Mesendoderm (in vitro differentiated cells): ENCODE measurements at regions not wholly inside any gene's neighbourhood (a gene's known extent, or its start where the extent isn't known, plus 50 kb on each side); places are given as distances from the start of the nearest gene placed in this dataset.
A peak's percentile ranks its signal among the peaks of the same experiment; 100 is the strongest.

Experiments
- DNase-seq: peaks from one replicate; pipeline ENCODE4 v3.0.0; 2013
- H2AK5ac ChIP-seq: 2 replicates; pipeline ENCODE4 v1.6.1; 2013; ENCODE audit warnings: low read length, inconsistent platforms
- H2BK120ac ChIP-seq: 2 replicates; pipeline ENCODE4 v1.6.1; 2013; ENCODE audit warnings: low read depth, mild to moderate bottlenecking, low read length, moderate library complexity, mixed read lengths
- H2BK15ac ChIP-seq: replicated peaks from 2 replicates; pipeline ENCODE4 v1.6.1; 2013; ENCODE audit warnings: low read depth, mild to moderate bottlenecking, moderate library complexity
- H2BK5ac ChIP-seq: 2 replicates; pipeline ENCODE4 v1.6.1; 2013; ENCODE audit warnings: low read length, inconsistent platforms
- H3K18ac ChIP-seq: 2 replicates; pipeline ENCODE4 v1.6.1; 2013; ENCODE audit warnings: mild to moderate bottlenecking, low read length, mixed read lengths
- H3K23ac ChIP-seq: one replicate; pipeline ENCODE4 v1.6.1; 2013; ENCODE audit warnings: low read length
- H3K27ac ChIP-seq: 2 replicates; pipeline ENCODE4 v1.5.1; 2013; ENCODE audit warnings: low read depth, mild to moderate bottlenecking, inconsistent platforms, low read length, moderate library complexity
- H3K27me3 ChIP-seq: 2 replicates; pipeline ENCODE4 v1.6.1; 2013; ENCODE audit warnings: low read length, control low read depth, mild to moderate bottlenecking, inconsistent platforms; ENCODE audit not compliant: insufficient read depth, poor library complexity
- H3K36me3 ChIP-seq: 2 replicates; pipeline ENCODE4 v1.6.1; 2013; ENCODE audit warnings: low read length, inconsistent platforms; ENCODE audit not compliant: control insufficient read depth, insufficient read depth
- H3K4ac ChIP-seq: one replicate; pipeline ENCODE4 v1.6.1; 2013; ENCODE audit warnings: low read depth, mild to moderate bottlenecking, low read length, moderate library complexity
- H3K4me1 ChIP-seq: 2 replicates; pipeline ENCODE4 v1.6.1; 2013; ENCODE audit warnings: low read depth, low read length, inconsistent platforms; ENCODE audit not compliant: control insufficient read depth
- H3K4me2 ChIP-seq: 2 replicates; pipeline ENCODE4 v1.6.1; 2013; ENCODE audit warnings: low read length
- H3K4me3 ChIP-seq: 2 replicates; pipeline ENCODE4 v1.5.1; 2013; ENCODE audit warnings: mild to moderate bottlenecking, low read length
- H3K56ac ChIP-seq: one replicate; pipeline ENCODE4 v1.6.1; 2013; ENCODE audit warnings: low read length
- H3K79me1 ChIP-seq: 2 replicates; pipeline ENCODE4 v1.6.1; 2013; ENCODE audit warnings: low read length, inconsistent platforms
- H3K79me2 ChIP-seq: 2 replicates; pipeline ENCODE4 v1.6.1; 2013; ENCODE audit warnings: mild to moderate bottlenecking, low read length; ENCODE audit not compliant: control insufficient read depth, insufficient read depth
- H3K9ac ChIP-seq: 2 replicates; pipeline ENCODE4 v1.6.1; 2013; ENCODE audit warnings: low read length, inconsistent platforms
- H4K5ac ChIP-seq: one replicate; pipeline ENCODE4 v1.6.1; 2013; ENCODE audit warnings: low read length
- H4K8ac ChIP-seq: one replicate; pipeline ENCODE4 v1.6.1; 2013; ENCODE audit warnings: low read depth, mild to moderate bottlenecking, control low read depth, low read length, moderate library complexity
- WGBS: extraction: QIAGEN DNeasy Blood & Tissue Kit; methylation state at CpG from one replicate; pipeline ENCODE4 v1.1.7; 2013; ENCODE audit warnings: low lambda C conversion rate, missing lambda C conversion rate; ENCODE audit not compliant: insufficient coverage; ENCODE audit errors: extremely low coverage; 5-methylcytosine and 5-hydroxymethylcytosine counted together

- no peak overlapping the region for H3K56ac ChIP-seq
- no CpG with 5 or more reads among the region's 4 CpGs for WGBS
- H4K5ac ChIP-seq, result no peak overlapping the region
- no peaks in the 10 kb centered on the region for H3K79me1 ChIP-seq
- DNase-seq, result no peak
- H2BK15ac ChIP-seq, result no peak overlapping the region
- H2BK120ac ChIP-seq, result no peak overlapping the region
- H3K27ac ChIP-seq, result no peak overlapping the region
- H4K8ac ChIP-seq, result no peak overlapping the region
- no peak overlapping the region for H3K18ac ChIP-seq
- H3K36me3 ChIP-seq, result no peaks in the 10 kb centered on the region
- no peak overlapping the region for H3K4me2 ChIP-seq
- H2AK5ac ChIP-seq, result no peak overlapping the region
- no peak overlapping the region for H3K9ac ChIP-seq
- no peak overlapping the region for H3K4ac ChIP-seq
- no peak overlapping the region for H2BK5ac ChIP-seq
- H3K23ac ChIP-seq, result no peak overlapping the region
- no peaks in the 10 kb centered on the region for H3K4me1 ChIP-seq
- H3K27me3 ChIP-seq, result no peaks in the 10 kb centered on the region
- H3K4me3 ChIP-seq, result no peak overlapping the region
- no peaks in the 10 kb centered on the region for H3K79me2 ChIP-seq
These were observed 504.7 kb downstream of the CCDC171 start for GRCh38 chr9:16057541-16057940.

DNA sequence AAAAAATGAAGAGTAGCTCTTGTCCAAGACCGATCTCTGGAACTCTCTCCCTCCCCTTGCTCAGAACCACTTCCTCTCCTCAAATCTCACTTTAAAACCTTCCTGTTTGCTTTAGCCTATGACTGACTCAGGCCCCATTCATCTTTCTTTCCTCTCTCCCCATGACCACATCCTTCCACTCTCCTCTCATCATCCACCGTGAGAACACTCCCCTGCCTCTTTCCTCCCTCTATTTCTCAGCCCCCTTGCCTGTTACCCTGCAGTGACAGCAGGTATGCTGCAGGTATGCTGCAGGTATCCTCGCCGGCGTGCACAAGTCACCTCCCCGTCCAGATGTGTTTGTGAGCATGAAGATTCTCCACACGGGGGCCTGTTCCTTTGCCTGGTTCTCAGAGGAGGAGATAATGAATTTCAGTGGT is 505.3 kb downstream of the CCDC171 start:
- Histone ChIP-seq H3K79me2 (no peaks in the 10 kb centered on the region), H3K4me3 (no peak overlapping the region), H3K27ac (no peak overlapping the region), H3K27me3 (no peaks in the 10 kb centered on the region), H3K9ac (no peak overlapping the region), H3K23ac (no peak overlapping the region), H2BK15ac (no peak overlapping the region), H3K4me1 (no peaks in the 10 kb centered on the region), H3K56ac (no peak overlapping the region), H2BK120ac (no peak overlapping the region), H3K79me1 (no peaks in the 10 kb centered on the region), H3K4ac (no peak overlapping the region), H4K5ac (no peak overlapping the region), H4K8ac (no peak overlapping the region), H2BK5ac (no peak overlapping the region), H3K18ac (no peak overlapping the region), H2AK5ac (no peak overlapping the region), H3K4me2 (no peak overlapping the region), H3K36me3 (no peaks in the 10 kb centered on the region)
- WGBS, result no CpG with 5 or more reads among the region's 7 CpGs
- peak; percentile 16 for DNase-seq

GRCh38 chr9:16060436-16061129 is 507.7 kb downstream of the CCDC171 start:
- Histone ChIP-seq H3K4me1 (no peaks in the 10 kb centered on the region), H3K36me3 (no peaks in the 10 kb centered on the region), H3K23ac (no peak overlapping the region), H3K4me3 (no peak overlapping the region), H2BK15ac (no peak overlapping the region), H2AK5ac (no peak overlapping the region), H3K4me2 (no peak overlapping the region), H3K27me3 (no peaks in the 10 kb centered on the region), H4K8ac (no peak overlapping the region), H3K4ac (no peak overlapping the region), H3K56ac (no peak overlapping the region), H3K79me1 (no peaks in the 10 kb centered on the region), H2BK5ac (no peak overlapping the region), H3K9ac (no peak overlapping the region), H3K27ac (no peak overlapping the region), H3K18ac (no peak overlapping the region), H3K79me2 (no peaks in the 10 kb centered on the region), H2BK120ac (no peak overlapping the region), H4K5ac (no peak overlapping the region)
- DNase-seq, result no peak
- no CpG with 5 or more reads among the region's 3 CpGs for WGBS

DNA sequence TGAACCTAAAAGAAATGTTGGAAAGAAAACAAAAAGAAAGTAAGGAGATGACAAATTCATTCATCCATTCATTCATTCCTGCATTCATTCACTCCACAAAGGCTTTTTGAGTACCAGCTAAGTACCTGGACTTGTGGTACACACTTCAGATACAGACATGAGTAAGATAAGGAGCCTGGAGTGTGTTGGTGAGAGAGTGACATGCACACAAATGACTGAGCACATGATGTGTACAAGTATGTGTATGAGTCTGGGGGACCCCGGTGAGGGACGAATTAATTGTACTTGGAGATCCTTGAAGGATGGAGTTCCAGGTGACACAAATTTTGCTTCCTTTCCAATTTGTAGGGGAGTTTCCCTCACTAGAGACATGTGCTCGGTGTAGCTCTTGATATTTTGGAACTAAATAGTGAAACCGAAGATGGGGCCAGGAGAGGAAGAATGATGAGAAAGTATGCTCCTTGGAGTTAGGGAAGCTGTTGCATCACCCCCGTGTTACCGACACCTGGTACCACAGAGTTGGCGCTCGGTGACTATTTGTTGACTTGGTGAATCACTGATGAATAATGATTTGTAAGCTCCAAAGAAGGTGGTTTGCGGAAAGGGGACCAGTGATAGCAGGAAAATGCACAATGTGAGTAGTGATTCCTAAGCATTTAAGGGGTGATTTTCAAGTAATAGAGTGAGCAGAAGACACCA is 509.8 kb downstream of the CCDC171 start:
- Histone ChIP-seq H2BK5ac (no peak overlapping the region), H2BK120ac (no peak overlapping the region), H3K4me2 (no peak overlapping the region), H3K79me1 (no peaks in the 10 kb centered on the region), H4K5ac (no peak overlapping the region), H3K4me3 (no peak overlapping the region), H2AK5ac (no peak overlapping the region), H3K56ac (no peak overlapping the region), H3K23ac (no peak overlapping the region), H3K9ac (no peak overlapping the region), H3K79me2 (no peaks in the 10 kb centered on the region), H3K18ac (no peak overlapping the region), H2BK15ac (no peak overlapping the region), H3K4me1 (no peaks in the 10 kb centered on the region), H3K27ac (no peak overlapping the region), H3K4ac (no peak overlapping the region), H4K8ac (no peak overlapping the region), H3K27me3 (no peaks in the 10 kb centered on the region), H3K36me3 (no peaks in the 10 kb centered on the region)
- no CpG with 5 or more reads among the region's 9 CpGs for WGBS
- no peak for DNase-seq

DNA sequence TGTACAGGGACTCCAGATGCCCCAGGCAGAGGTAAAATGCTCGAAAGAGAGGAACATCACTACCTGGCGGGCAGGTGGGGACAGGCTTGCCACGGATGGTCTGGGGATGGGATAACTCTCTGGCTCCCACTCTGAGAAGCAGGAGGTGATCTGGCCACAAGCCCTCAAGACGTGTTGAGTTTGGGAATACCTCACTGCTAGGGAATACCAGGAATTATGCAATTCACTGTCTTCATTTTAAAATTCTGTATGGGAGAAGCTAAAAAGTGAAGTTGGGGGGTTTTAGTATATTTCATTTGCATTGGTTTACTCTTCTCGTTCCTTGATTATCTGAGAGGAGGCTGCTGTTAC is 510.4 kb downstream of the CCDC171 start:
- no peak for DNase-seq
- Histone ChIP-seq H3K56ac (no peak overlapping the region), H3K9ac (no peak overlapping the region), H3K23ac (no peak overlapping the region), H3K79me2 (no peaks in the 10 kb centered on the region), H3K4me2 (no peak overlapping the region), H3K27me3 (no peaks in the 10 kb centered on the region), H3K27ac (no peak overlapping the region), H4K8ac (no peak overlapping the region), H3K79me1 (no peaks in the 10 kb centered on the region), H2BK15ac (no peak overlapping the region), H2AK5ac (no peak overlapping the region), H3K18ac (no peak overlapping the region), H4K5ac (no peak overlapping the region), H3K4ac (no peak overlapping the region), H3K36me3 (no peaks in the 10 kb centered on the region), H2BK120ac (no peak overlapping the region), H3K4me3 (no peak overlapping the region), H3K4me1 (no peaks in the 10 kb centered on the region), H2BK5ac (no peak overlapping the region)
- WGBS, result no CpG with 5 or more reads among the region's 5 CpGs

GRCh38 chr9:16064771-16065170 is 511.9 kb downstream of the CCDC171 start:
- Histone ChIP-seq H3K4ac (no peak overlapping the region), H3K79me1 (no peaks in the 10 kb centered on the region), H3K18ac (no peak overlapping the region), H3K9ac (no peak overlapping the region), H2AK5ac (no peak overlapping the region), H3K23ac (no peak overlapping the region), H3K56ac (no peak overlapping the region), H2BK5ac (no peak overlapping the region), H3K27me3 (no peaks in the 10 kb centered on the region), H3K4me2 (no peak overlapping the region), H3K4me3 (no peak overlapping the region), H3K36me3 (no peaks in the 10 kb centered on the region), H3K79me2 (no peaks in the 10 kb centered on the region), H3K27ac (no peak overlapping the region), H2BK120ac (no peak overlapping the region), H3K4me1 (no peaks in the 10 kb centered on the region), H2BK15ac (no peak overlapping the region), H4K8ac (no peak overlapping the region), H4K5ac (no peak overlapping the region)
- WGBS, result no CpG with 5 or more reads among the region's 8 CpGs
- no peak for DNase-seq
